ENCODE measurements at regions not wholly inside any gene's neighbourhood (a gene's known extent, or its start where the extent isn't known, plus 50 kb on each side); places are given as distances from the start of the nearest gene placed in this dataset.

- DNase-seq (ENCODE audit: low read depth in 4 of 4, low spot score in 2 of 4): no peak
These were observed 1071.9 kb downstream of the FLRT2 start for GRCh38 chr14:86601813-86602212.

DNA sequence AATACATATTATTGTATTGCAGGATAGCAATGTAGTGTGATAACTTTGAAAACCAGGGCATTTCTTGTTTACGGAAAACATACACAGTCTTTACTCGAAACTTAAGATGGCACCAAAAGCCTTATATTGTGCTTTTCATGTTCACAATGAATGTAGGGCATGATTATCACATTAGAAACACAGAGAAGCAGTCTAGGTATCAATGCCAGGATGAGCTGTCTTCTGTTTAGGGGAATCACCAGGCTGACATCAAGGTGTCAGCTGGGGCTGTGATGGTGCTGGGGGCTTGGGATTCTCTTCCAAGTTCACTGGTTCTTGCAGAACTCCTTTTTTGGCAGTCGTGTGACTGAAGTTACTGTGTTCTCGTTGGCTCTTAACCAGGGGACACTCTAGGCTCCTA lies 1067.3 kb downstream of the FLRT2 start:
- DNase-seq (ENCODE audit: low read depth in 4 of 4, low spot score in 2 of 4): no peak

DNA sequence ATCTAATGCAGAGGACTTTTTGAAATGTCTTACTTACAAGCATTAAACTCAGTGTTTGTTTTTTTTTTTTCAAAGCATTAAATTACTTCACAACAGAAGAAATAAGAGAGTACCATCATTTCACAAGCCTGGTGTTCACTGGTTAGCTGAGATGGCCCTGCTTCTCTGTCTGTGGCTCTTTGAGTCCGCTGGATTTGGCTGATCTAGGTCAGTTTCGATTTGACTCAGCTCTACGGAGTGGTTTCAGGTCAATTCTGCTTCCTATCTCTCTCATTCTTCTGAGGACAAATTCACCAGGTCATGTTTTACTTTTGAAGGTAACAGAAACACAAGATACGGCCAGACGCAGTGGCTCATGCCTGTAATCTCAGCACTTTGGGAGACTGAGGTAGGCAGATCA lies 1066.1 kb downstream of the FLRT2 start:
- DNase-seq (ENCODE audit: low read depth in 4 of 4, low spot score in 2 of 4): no peak

DNA sequence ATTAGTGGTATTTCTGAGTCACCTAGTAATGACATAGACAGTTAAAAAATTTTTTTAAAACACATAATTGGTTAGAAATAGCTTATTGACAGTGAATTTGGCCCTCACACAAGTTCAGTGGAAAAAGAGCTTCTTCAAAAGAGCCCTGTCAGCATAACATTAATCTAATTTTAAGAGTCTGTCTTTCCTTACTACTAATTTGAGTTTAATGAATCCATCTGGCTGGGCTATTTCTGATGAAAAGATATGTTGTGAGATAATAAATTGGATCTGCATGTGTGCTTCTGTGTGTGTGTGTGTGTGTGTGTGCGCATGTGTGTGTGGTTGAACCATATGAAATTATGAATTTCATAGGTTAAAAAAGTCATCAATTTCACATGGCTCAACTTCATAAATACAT lies 1045.2 kb downstream of the FLRT2 start:
- peak in 2 of 4 donors; percentile 16 for DNase-seq (ENCODE audit: low read depth in 4 of 4, low spot score in 2 of 4)

GRCh38 chr14:86574778-86575129 lies 1044.8 kb downstream of the FLRT2 start:
- peak in 1 of 4 donors; percentile 6 for DNase-seq (ENCODE audit: low read depth in 4 of 4, low spot score in 2 of 4)

- peak in 2 of 4 donors; percentile 2 to 8 for DNase-seq (ENCODE audit: low read depth in 4 of 4, low spot score in 2 of 4)
These were observed 1044.3 kb downstream of the FLRT2 start for GRCh38 chr14:86574051-86574777.

GRCh38 chr14:86570371-86570770 lies 1040.4 kb downstream of the FLRT2 start:
- no peak for DNase-seq (ENCODE audit: low read depth in 4 of 4, low spot score in 2 of 4)

DNA sequence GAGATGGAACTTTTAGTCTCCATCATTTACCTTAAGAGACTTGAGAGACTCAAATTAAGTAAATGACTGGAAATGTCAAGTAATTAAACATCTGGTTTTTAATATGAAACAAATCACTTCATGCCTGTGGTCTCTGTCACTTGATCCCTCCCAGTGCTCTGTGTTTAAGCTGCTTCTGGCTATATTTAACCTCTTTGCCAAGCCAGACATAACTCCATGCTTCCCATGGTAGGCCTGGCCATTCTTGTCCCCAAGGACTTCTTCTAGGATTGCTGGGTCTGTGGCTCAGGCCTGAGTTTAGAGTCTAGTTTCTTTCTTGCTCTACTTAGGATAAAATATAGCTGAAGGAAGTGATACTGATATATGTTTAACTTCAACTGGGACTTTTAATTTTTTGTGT lies 1013.6 kb downstream of the FLRT2 start:
- no peak for DNase-seq (ENCODE audit: low read depth in 4 of 4, low spot score in 2 of 4)

DNA sequence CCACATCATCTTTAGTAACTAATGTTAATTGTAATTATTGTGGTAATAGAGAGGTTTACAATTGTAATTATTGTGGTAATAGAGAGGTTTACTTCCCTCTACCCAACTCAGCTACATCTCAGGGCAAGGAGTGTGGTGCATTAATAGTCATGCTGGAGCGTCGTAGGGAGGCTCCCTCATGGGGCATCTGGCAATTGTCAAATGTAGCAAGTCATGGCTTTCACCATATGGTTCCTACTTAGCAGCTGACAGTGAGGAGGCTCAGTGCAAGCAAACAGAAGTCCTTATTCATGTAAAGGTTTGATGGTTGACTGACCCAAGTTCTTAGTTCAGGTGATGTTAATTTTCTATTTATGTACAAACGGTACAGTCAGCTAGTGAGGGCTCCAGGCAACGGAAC lies 1012.0 kb downstream of the FLRT2 start:
- DNase-seq (ENCODE audit: low read depth in 4 of 4, low spot score in 2 of 4): no peak

DNA sequence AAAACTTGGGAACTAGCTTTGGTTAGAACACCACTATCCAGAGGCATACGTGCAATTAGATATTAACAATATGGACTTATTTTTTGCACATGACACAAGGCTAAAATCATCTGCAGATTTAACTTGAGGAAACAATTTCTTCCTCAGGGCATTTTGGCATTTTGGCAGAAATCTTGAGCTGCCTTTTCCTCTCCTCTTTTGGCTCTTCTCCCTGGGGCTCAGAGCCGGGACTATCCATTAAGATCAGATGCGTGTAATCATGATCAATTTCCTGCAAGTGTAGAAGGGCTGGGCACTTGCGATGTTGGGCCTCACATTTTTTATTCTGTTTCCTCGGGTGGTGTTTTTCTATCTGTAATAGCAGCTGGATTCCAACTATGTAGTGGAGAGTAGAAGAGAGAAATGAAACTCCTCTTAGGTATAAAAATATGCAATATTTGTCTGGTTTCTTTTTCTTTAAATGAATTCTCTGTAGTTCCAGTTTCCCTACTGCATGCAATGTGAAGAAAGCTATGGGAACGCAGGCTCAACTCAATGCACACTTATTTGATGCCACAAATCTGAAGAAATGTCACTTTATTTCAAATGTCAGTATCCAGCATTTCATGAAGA lies 1010.8 kb downstream of the FLRT2 start:
- DNase-seq (ENCODE audit: low read depth in 4 of 4, low spot score in 2 of 4): no peak

DNA sequence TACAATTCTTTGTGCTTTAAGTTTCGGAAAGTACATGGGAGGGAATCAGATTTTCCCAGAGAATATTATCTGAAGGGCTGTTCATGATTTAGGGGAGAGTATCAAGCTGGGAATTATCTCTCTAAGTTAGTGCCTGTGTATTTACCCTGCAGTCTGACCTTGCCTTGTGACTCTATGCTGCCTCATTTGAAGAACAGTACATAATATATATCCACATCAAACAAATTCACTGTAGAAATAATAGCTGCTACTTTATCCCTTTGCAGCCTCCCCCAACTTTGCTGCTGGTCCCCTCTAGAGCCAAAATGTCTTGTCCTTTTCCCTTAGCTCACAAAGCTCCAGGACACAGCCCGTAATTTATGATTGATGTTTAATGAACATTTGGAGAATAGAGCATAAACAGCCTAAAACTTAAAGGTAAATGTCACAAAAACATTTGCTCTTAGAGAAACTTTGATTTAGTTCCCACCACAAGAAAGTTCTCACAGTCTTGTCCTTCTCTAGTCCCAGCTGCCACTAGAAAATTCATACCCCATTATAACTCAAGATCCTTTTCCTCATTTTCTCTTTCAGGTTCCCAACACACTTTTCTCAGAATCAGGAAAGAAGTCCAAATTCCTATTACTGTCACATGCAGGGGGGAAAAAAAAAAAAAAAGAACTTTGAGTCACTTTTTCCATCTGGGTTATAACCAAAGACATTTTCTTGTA lies 1009.6 kb downstream of the FLRT2 start:
- peak in 2 of 4 donors; percentile 53 to 54 for DNase-seq (ENCODE audit: low read depth in 4 of 4, low spot score in 2 of 4)

DNA sequence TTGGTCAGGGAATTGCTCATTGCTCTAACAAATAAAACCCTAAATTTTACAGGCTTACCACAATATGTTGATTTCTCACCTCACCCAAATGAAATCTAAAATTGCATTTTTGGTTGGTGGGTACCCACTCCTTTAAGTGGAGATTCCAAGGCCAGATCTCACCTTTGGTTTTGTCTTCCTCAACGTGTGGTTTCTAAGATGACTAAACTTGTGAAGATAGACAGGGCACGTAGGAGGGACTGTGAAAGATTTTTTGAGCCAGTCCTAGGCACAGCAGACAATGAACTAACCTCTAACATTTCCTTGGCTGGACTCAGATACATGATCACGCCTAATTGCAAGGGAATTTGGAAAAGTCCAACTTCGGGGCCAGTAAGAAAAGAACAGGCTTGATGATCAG lies 1003.9 kb downstream of the FLRT2 start:
- DNase-seq (ENCODE audit: low read depth in 4 of 4, low spot score in 2 of 4): no peak

- no peak for DNase-seq (ENCODE audit: low read depth in 4 of 4, low spot score in 2 of 4)
These were observed 1002.3 kb downstream of the FLRT2 start for GRCh38 chr14:86532219-86532618.

DNA sequence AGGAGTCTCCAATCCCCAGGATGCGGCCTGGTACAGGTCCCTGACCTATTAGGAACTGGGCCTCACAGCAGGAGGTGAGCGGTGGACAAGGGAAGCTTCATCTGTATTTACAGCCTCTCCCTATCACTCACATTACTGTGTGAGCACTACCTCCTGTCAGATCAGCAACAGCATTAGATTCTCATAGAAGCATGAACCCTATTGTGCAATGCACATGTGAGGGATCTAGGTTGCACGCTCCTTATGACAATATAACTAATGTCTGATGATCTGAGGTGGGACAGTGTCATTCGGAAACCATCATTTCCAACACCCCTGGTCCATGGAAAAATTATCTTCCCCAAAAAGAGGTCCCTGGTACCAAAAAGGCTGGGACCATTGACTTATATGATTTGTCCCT lies 1000.5 kb downstream of the FLRT2 start:
- no peak for DNase-seq (ENCODE audit: low read depth in 4 of 4, low spot score in 2 of 4)

- DNase-seq (ENCODE audit: low read depth in 4 of 4, low spot score in 2 of 4): no peak
These were observed 997.4 kb downstream of the FLRT2 start for GRCh38 chr14:86527312-86527711.

DNA sequence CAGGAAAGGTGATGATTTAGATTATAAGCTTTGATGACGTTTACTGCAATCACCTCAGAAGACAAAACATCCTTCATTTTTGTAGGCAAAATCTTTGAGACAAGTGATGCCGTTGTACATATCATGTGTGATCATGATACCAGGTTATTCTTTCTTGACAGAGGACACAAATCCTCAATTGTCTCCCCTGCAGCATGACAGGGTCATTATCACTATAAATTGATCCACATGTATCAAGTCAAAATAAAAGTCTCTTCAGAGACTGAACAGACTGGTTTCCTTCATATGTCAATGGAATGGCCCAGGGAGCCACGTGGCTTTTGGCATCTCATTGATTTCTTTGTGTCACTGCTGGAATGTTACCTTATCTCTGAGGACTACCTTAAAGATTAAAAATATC lies 995.7 kb downstream of the FLRT2 start:
- no peak for DNase-seq (ENCODE audit: low read depth in 4 of 4, low spot score in 2 of 4)

GRCh38 chr14:86521843-86522242 lies 991.9 kb downstream of the FLRT2 start:
- peak in 1 of 4 donors; percentile 52 for DNase-seq (ENCODE audit: low read depth in 4 of 4, low spot score in 2 of 4)

GRCh38 chr14:86521031-86521730 lies 991.2 kb downstream of the FLRT2 start:
- no peak for DNase-seq (ENCODE audit: low read depth in 4 of 4, low spot score in 2 of 4)

DNA sequence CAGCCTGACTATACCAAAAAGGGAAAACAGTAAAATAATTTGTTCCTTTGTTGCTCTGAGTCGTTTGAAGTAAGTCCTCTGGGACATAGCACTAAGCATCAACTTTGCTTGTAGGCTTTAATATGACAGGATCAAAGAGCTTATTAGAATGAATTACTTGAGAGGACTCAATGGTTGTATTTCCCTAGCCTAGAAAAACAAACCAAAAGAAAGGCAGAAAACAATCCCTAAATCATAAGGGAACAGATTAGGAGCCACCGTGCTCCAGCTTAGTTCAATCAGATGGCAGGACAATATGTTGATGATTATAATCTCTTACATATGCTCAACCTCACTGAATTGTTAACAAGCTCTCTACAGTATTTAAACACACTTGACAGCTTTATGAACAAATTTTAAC lies 988.4 kb downstream of the FLRT2 start:
- DNase-seq (ENCODE audit: low read depth in 4 of 4, low spot score in 2 of 4): peak in 1 of 4 donors; percentile 61

- no peak for DNase-seq (ENCODE audit: low read depth in 4 of 4, low spot score in 2 of 4)
These were observed 985.3 kb downstream of the FLRT2 start for GRCh38 chr14:86515195-86515594.

DNA sequence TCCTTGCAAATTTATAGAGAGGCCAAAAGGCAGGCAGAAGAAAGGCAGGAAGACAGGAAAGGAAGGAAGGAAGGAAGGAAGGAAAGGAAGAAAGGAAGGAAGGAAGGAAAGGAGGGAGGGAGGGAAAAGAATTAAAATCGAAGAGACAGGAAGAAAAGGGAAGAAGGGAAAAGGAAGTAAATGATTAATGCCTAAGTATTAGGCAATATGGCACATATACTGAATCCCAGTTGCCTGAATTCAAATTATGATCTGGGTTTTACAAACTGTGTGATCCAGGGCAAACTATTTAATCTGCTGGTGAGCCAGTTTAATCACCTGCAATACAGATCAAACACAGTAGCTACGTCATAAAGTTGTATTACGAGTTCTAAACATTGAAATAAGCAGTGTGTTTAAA lies 983.6 kb downstream of the FLRT2 start:
- DNase-seq (ENCODE audit: low read depth in 4 of 4, low spot score in 2 of 4): no peak

All from left renal cortex interstitium (tissue), 4 donors.